T-helper 9 cell (primary cell): ENCODE measurements at regions not wholly inside any gene's neighbourhood (a gene's known extent, or its start where the extent isn't known, plus 50 kb on each side); places are given as distances from the start of the nearest gene placed in this dataset.
"Not testable (repeated sequence)": the region's sequence is repeated elsewhere in the genome, so short reads cannot be mapped to it uniquely, and the experiment has no call there.

ENCODE experiments used
- DNase-seq: peaks from one replicate; pipeline ENCODE4 v3.0.0-alpha.2; 2020

DNA sequence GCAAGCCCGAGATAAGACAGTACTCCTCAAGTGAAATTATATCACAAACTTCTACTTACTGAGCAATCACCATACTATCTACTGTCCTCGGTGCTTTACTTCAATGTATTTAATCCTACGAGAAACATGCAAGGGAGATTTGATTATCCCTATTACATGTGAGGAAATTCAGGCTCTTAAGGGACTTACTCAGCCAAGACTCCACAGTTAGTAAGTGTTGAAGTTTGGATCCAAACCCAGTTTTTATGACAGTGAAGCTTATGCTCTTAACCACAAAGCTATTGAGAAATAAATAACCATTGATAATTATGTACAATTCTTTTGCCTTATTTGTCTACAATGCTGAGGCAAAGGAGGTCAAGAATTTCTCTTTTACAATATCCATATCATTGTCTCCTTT is 672.9 kb upstream of the ACVR2A start:
- no peak for DNase-seq

GRCh38 chr2:147170932-147171331 is 673.9 kb upstream of the ACVR2A start:
- DNase-seq, result no peak

GRCh38 chr2:147165697-147166382 is 679.0 kb upstream of the ACVR2A start:
- no peak for DNase-seq

- no peak for DNase-seq
Observed at GRCh38 chr2:147164563-147164962, 680.3 kb upstream of the ACVR2A start.

DNA sequence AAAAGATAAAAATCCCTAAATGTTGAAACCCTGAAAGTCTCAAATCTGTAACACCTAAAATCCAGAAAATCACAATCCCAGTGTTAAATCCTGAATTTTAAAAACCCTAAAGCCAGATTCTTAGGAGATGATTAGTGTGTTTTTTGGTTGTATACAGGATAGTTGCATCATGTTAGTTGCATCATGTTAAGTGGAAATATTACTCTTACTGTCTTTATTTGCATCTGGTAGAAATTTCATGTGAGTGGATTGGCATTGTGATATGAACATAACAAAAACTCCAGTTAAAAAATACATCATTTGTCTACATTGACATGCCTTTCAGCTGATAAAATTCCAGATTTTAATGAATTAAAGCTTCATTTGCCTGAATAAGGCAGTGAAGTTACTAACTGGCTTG is 683.1 kb upstream of the ACVR2A start:
- DNase-seq, result no peak

GRCh38 chr2:147156970-147157369 is 687.9 kb upstream of the ACVR2A start:
- DNase-seq, result no peak

DNA sequence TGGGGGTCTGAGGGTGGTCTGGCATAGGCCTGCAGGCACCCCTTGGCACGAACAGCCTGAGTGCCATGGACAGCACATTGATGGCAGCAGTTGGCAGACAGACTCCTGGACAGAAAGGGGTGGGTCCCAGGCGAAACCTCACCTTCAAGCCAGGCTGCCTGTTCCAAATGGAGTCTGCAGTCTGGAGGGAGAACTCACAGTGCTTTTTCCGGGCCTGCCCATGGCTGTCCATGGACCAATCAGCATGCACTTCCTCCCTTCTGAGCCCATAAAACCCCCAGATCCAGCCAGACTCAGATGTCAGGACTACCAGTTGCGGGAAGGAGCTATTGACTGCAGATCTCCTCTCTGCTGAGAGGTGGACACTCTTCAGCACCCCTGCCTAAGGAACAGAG is 694.6 kb upstream of the ACVR2A start:
- no peak for DNase-seq

GRCh38 chr2:147149575-147150240 is 695.1 kb upstream of the ACVR2A start:
- DNase-seq, result no peak

DNA sequence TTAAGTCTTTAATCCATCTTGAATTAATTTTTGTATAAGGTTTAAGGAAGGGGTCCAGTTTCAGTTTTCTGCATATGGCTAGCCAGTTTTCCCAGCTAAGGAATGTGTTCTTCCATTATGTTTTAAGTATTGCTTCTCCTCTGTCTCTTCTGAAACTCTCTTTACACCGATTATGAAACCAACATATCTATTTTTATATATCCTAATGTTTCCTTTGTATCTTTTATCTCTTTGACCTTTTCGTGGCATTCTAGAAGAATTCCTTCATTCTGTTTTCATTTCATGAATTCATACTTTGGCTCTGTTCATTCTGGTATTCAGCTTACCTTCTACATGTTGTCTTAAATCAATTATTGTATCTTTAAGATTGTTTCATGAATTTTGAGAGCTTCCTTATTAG is 697.0 kb upstream of the ACVR2A start:
- DNase-seq, result no peak

GRCh38 chr2:147141930-147142329 is 702.9 kb upstream of the ACVR2A start:
- no peak for DNase-seq

DNA sequence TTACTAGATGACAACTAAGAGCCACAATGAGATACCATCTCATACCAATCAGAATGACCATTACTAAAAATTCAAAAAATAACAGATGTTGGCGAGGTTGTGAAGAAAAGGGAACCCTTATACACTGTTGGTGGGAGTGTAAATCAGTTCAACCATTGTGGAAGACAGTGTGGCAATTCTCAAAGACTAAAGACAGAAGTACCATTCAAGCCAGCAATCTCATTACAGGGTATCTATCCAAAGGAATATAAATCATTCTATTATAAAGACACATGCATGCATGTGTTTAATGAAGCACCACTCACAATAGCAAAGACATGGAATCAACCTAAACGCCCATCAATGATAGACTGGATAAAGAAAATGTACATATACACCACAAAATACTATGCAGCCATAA is 705.1 kb upstream of the ACVR2A start:
- not testable (repeated sequence) for DNase-seq

DNA sequence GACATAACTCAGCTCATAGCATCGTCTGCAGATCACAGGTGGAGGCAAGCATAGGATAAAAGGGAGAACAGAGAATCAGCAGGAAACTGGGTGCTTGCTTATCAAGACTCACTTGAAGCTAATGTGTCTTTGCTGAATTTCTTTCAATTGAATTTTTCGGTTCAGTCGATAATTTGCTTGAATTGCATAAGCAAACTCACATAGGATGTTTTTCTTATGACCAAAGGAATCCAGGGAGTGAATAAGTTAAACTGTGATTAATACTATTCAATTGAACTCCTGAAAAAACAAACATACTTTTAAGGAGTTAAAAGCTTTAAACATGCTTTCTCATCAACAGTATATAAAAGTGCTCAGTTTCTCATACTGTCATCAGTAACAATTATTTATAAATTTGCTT is 707.1 kb upstream of the ACVR2A start:
- DNase-seq, result no peak

DNA sequence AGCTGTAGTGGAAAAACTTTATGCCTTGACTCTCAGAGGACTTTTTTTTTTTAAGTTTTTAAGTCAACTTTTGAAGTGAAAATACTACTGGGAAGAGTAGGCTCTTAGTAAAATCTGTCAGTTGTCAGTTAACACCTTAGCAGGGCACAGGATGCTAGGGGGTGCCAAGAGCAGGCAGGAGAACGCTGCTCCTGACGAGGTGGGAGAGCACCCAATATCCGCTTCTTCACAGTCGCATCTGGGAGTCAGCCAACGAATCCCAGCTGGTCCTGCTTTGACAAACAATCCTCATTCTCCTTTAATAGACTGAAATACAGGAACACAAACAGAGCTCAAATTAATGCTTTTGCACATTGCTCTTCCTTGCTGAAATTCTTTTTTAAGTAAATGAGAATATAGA is 709.5 kb upstream of the ACVR2A start:
- no peak for DNase-seq

- no peak for DNase-seq
Observed at GRCh38 chr2:147133286-147133908, 711.4 kb upstream of the ACVR2A start.

DNA sequence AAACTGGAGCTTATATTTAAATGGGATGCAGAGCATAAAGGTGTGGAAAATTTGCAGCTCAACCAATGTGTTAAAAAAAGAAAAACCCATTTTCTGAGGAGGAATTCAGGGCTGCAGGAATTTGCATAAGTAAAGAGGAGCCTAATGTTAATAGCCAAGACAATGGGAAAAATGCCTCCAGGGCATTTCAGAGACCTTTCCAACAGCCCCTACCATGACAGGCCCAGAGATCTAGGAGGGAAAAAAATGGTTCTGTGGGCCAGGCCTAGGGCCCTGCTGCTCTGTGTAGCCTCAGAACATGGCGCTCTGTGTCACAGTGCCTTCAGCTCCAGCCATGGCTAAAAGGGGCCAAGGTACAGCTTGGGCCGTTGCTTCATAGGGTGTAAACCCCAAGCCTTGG is 719.7 kb upstream of the ACVR2A start:
- DNase-seq, result no peak

GRCh38 chr2:147122944-147123343 is 721.9 kb upstream of the ACVR2A start:
- DNase-seq, result no peak

GRCh38 chr2:147110962-147111361 is 733.9 kb upstream of the ACVR2A start:
- no peak for DNase-seq

GRCh38 chr2:147110317-147110716 is 734.5 kb upstream of the ACVR2A start:
- DNase-seq, result no peak

DNA sequence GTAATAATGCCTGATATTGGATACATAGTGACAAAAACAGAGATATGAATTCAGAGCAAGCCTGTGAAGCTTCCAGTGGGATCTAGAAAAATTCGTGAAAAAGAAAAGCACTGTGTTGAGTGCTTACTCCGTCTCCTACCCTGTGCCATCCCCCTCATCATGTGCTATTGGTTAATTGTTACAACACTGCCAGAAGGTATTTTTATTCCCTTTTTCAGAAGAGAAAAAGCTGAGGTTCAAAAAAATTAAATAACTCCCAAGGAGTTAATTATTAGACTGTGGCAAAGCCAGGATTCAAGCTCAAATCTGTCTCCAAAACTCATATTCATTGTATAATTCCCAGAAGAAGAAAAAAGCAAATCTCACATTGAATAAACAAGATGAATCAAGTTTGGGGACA is 735.5 kb upstream of the ACVR2A start:
- no peak for DNase-seq

GRCh38 chr2:147108548-147108947 is 736.3 kb upstream of the ACVR2A start:
- DNase-seq, result no peak

GRCh38 chr2:147101941-147102790 is 742.7 kb upstream of the ACVR2A start:
- no peak for DNase-seq

GRCh38 chr2:147100406-147101035 is 744.3 kb upstream of the ACVR2A start:
- DNase-seq, result no peak

DNA sequence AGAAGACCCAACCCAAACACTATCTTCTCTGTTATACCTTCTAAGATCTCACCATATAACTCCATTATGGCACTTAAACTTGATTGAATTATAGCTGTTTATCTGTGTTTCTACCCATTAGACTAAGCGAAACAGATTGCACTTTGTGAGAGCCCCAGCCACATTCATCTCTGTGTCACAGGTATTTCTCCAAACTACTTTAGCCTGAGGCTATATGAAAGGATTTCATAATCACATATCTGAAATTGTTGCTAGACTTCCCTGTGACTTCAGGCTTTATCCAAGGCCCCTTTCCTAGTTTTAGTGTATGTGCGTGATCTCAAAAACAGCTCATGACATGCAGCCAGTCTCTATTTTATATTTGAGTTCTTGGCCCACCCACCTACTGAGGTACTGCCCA is 745.0 kb upstream of the ACVR2A start:
- DNase-seq, result no peak
